Testis (tissue), 2 donors: ENCODE measurements at regions not wholly inside any gene's neighbourhood (a gene's known extent, or its start where the extent isn't known, plus 50 kb on each side); places are given as distances from the start of the nearest gene placed in this dataset.

Experiments
- CTCF ChIP-seq, 3 experiments: fragments of 450-650 bp in 2 of 3; fragments of 200-600 bp in 1 of 3; sonication (generic) in 1 of 3; IDR thresholded peaks; one replicate each; pipeline ENCODE4 v1.5.1; 2016 to 2019; ENCODE audit warnings: antibody characterized with exemption in 3 of 3, mild to moderate bottlenecking in 2 of 3, moderate library complexity in 1 of 3
- POLR2A ChIP-seq: fragments of 450-650 bp; IDR thresholded peaks from one replicate; pipeline ENCODE4 v1.6.1; 2017; ENCODE audit warnings: antibody characterized with exemption, mild to moderate bottlenecking, moderate library complexity

- TF ChIP-seq CTCF (IDR thresholded peaks at IDR 0.05) = no peak
- TF ChIP-seq POLR2A = no peak
These were observed 53.4 kb upstream of the PAM start for GRCh38 chr5:102701748-102702147.
